ENCODE measurements at regions not wholly inside any gene's neighbourhood (a gene's known extent, or its start where the extent isn't known, plus 50 kb on each side); places are given as distances from the start of the nearest gene placed in this dataset.

DNA sequence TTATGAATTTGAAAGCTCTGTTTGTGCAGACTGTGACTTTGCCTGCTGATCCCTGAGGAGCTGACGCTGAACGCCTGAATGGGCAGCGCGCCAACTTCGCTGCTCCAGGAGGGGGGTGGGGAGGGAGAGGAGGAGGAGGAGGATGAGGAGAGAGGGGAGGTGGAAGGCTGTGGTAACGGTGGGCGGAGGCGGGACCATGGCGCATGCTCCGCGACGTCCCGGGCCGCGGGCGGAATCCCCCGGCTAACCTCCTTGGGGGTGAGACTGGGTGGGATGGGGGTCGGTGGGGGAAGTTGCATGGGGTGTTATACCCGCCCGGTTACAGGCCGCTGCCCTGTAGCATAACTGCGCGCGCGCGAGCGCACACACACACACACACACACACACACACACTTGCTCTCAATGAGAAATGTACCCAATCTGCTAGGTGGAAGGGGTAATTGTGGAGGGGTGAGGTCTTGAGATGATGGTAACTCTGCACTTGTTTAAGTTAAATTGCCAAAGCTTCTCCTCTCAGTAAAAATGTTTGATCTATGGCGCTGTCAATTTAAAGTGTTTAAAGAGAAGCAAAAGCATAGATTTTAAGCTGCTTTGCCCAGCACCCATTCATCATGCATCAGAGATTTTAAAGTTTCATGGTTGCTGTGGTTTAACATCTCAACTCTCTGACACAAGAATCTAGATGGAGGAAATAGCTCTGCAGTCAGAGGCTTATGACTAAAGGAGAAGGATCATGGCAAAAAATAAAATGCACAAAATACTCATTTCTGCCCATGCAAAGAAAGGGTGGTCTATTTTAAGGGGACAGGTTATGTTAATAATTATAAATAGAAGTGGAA lies 76.6 kb upstream of the TBCA start:
- TF ChIP-seq, protein P1, sequence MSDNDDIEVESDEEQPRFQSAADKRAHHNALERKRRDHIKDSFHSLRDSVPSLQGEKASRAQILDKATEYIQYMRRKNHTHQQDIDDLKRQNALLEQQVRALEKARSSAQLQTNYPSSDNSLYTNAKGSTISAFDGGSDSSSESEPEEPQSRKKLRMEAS (CRISPR knock-in tag; IDR thresholded peaks at IDR 0.05) = no peak
- TF ChIP-seq MEF2A (IDR thresholded peaks at IDR 0.05; ENCODE audit: control insufficient read depth, low read depth, low read length) (no peak), HIVEP1 (CRISPR knock-in tag; IDR thresholded peaks at IDR 0.05) (no peak), JUND (IDR thresholded peaks at IDR 0.05; ENCODE audit: borderline replicate concordance, low read depth, low read length) (no peak), JUND (tag; IDR thresholded peaks at IDR 0.05; ENCODE audit: borderline replicate concordance, low read depth, low read length) (no peak)
- TF ChIP-seq, protein P2, sequence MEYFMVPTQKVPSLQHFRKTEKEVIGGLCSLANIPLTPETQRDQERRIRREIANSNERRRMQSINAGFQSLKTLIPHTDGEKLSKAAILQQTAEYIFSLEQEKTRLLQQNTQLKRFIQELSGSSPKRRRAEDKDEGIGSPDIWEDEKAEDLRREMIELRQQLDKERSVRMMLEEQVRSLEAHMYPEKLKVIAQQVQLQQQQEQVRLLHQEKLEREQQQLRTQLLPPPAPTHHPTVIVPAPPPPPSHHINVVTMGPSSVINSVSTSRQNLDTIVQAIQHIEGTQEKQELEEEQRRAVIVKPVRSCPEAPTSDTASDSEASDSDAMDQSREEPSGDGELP (CRISPR knock-in tag; IDR thresholded peaks at IDR 0.05; ENCODE audit: borderline replicate concordance) = no peak
